Spleen (tissue), 11 donors: ENCODE measurements at regions not wholly inside any gene's neighbourhood (a gene's known extent, or its start where the extent isn't known, plus 50 kb on each side); places are given as distances from the start of the nearest gene placed in this dataset.

Experiments
- DNase-seq: peaks from one replicate; pipeline ENCODE4 v3.0.0-alpha.2; 2020
- H3K27ac ChIP-seq, 8 donors: fragments of 200-600 bp; sonication (generic) in 7 of 8; 1 replicate in 4 of 8; 2 replicates in 4 of 8; pipeline versions ENCODE4 v1.5.0 to v1.8.0; 2016 to 2021; ENCODE audit warnings: inconsistent platforms in 4 of 8, mild to moderate bottlenecking in 4 of 8, moderate library complexity in 1 of 8
- H3K27me3 ChIP-seq, 7 donors: fragments of 200-600 bp; sonication (generic) in 6 of 7; replicated peaks in 1 of 7; 1 replicate in 4 of 7; 2 replicates in 3 of 7; pipeline versions ENCODE4 v1.5.0 to v1.8.0; 2016 to 2021; ENCODE audit warnings: inconsistent platforms in 3 of 7, mild to moderate bottlenecking in 1 of 7
- H3K36me3 ChIP-seq, 6 donors: fragments of 200-600 bp; sonication (generic) in 5 of 6; 1 replicate in 4 of 6; 2 replicates in 2 of 6; pipeline versions ENCODE4 v1.5.0 to v1.8.0; 2016 to 2021; ENCODE audit warnings: inconsistent platforms in 2 of 6
- H3K4me1 ChIP-seq, 6 donors: fragments of 200-600 bp; sonication (generic) in 5 of 6; 1 replicate in 3 of 6; 2 replicates in 3 of 6; pipeline versions ENCODE4 v1.5.0 to v1.8.0; 2016 to 2021; ENCODE audit warnings: inconsistent platforms in 3 of 6
- H3K4me3 ChIP-seq, 8 donors: fragments of 200-600 bp; sonication (generic) in 7 of 8; 1 replicate in 4 of 8; 2 replicates in 4 of 8; pipeline versions ENCODE4 v1.5.0 to v1.8.0; 2016 to 2021; ENCODE audit warnings: inconsistent platforms in 4 of 8, mild to moderate bottlenecking in 4 of 8, moderate library complexity in 2 of 8
- H3K9me3 ChIP-seq, 8 donors: fragments of 200-600 bp; sonication (generic) in 7 of 8; 1 replicate in 4 of 8; 2 replicates in 4 of 8; pipeline versions ENCODE4 v1.5.0 to v1.8.0; 2016 to 2021; ENCODE audit warnings: inconsistent platforms in 4 of 8
- POLR2A ChIP-seq, 3 donors: fragments of 450-650 bp; IDR thresholded peaks; one replicate each; pipeline ENCODE4 v1.5.1; 2017; ENCODE audit warnings: antibody characterized with exemption in 3 of 3, mild to moderate bottlenecking in 1 of 3
- POLR2AphosphoS5 ChIP-seq, 3 donors: sonication (generic); formaldehyde crosslinking; IDR thresholded peaks; one replicate each; pipeline ENCODE4 v1.5.1; 2017; ENCODE audit warnings: antibody characterized with exemption in 3 of 3
- WGBS, 5 donors: extraction: QIAGEN DNeasy Blood & Tissue Kit in 3 of 5; methylation state at CpG; one replicate each; pipeline versions ENCODE4 v1.1.5 to v1.1.7; 2013 to 2018; 5-methylcytosine and 5-hydroxymethylcytosine counted together
- intact Hi-C: fragments of 100-400 bp; cut with DNase I; formaldehyde crosslinking; loops from one replicate; pipeline ENCODE4 v1.15.0; 2023; ENCODE audit warnings: low total_unique reads
- TF ChIP-seq, protein P1 (sequence below), 11 experiments: fragments of 200-600 bp in 7 of 11; fragments of 450-650 bp in 4 of 11; sonication (generic) in 4 of 11; IDR thresholded peaks in 8 of 11; conservative IDR thresholded peaks in 3 of 11; 1 replicate in 7 of 11; 2 replicates in 4 of 11; pipeline versions ENCODE4 v1.4.0 to v1.8.0; 2016 to 2021; ENCODE audit warnings: antibody characterized with exemption in 11 of 11, inconsistent platforms in 4 of 11, mild to moderate bottlenecking in 1 of 11
- donor health status: healthy with polysubstance abuse.
- donor health status: DM: no; HTN: no; CAD: no; lungs with moderate emphysema.
- donor health status: DM: no; HTN: no; CAD: no.
- donor health status: Bipolar disorder and iron deficiency.
- donor health status: healthy.
- donor health status: DM: no; HTN: no; CAD: no.
- donor health status: DM: yes; HTN: yes; CAD: no.

DNA sequence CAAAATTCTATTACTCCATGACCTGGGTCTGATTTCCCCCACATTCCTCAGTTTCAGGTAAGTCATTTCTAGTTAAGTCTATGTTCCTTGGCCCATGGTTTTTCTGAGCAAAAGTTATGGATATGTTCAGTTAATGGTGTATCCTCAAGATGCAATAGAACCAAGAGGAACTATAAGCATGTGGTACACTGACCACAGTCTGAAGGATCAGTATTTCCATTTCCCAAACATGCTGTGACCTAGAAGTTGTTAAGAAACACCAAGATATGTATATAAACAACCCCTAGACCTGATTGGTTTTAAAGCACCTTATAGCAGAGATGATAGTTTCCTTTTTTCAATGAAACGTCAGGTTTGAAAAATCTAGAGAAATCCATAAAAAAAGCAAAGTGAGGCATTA is 94.2 kb upstream of the ABCB5 start:
- intact Hi-C loops: no loop called here
- no peak for TF ChIP-seq POLR2AphosphoS5 (IDR thresholded peaks at IDR 0.05)
- TF ChIP-seq POLR2A (IDR thresholded peaks at IDR 0.05): no peak
- Histone ChIP-seq H3K4me1 (no peaks in the 10 kb centered on the region), H3K27ac (no peak overlapping the region), H3K9me3 (peaks cover 0 to 10% (median 0%) of the 10 kb centered on the region in 8 donors), H3K36me3 (no peaks in the 10 kb centered on the region), H3K27me3 (no peaks in the 10 kb centered on the region), H3K4me3 (no peak overlapping the region)
- no peak for DNase-seq
- WGBS, 5 donors: 67 to 94% (median 86%) methylated on average over 1 of the region's 1 CpG

DNA sequence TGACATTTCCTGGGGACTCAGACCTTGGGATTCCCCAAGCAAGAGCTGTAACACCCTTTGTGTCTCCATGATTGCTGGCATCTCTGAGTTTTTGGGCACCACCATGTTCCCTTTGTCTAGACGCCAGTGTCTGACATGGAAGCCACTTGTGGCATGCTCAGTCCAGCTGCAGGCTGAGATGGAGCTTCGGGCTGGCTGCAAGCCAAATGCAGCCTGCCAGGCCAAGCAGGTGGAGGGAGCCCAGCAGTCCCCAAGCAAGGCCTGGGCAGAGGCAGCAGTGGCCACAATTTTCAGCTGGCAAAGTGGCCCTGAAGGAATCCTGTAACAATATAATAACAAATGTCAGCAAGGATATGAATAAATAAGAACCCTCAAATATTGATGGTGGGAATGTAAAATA is 86.2 kb upstream of the ABCB5 start:
- no peak for TF ChIP-seq POLR2A (IDR thresholded peaks at IDR 0.05)
- TF ChIP-seq POLR2AphosphoS5 (IDR thresholded peaks at IDR 0.05): no peak
- TF ChIP-seq, protein P1, sequence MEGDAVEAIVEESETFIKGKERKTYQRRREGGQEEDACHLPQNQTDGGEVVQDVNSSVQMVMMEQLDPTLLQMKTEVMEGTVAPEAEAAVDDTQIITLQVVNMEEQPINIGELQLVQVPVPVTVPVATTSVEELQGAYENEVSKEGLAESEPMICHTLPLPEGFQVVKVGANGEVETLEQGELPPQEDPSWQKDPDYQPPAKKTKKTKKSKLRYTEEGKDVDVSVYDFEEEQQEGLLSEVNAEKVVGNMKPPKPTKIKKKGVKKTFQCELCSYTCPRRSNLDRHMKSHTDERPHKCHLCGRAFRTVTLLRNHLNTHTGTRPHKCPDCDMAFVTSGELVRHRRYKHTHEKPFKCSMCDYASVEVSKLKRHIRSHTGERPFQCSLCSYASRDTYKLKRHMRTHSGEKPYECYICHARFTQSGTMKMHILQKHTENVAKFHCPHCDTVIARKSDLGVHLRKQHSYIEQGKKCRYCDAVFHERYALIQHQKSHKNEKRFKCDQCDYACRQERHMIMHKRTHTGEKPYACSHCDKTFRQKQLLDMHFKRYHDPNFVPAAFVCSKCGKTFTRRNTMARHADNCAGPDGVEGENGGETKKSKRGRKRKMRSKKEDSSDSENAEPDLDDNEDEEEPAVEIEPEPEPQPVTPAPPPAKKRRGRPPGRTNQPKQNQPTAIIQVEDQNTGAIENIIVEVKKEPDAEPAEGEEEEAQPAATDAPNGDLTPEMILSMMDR (IDR thresholded peaks at IDR 0.05 in 8 of 11, conservative IDR thresholded peaks at IDR 0.05 in 3 of 11): no peak
- Histone ChIP-seq H3K4me3 (no peak overlapping the region), H3K9me3 (peaks cover 0 to 19% (median 12%) of the 10 kb centered on the region in 8 donors), H3K36me3 (no peaks in the 10 kb centered on the region), H3K4me1 (no peaks in the 10 kb centered on the region), H3K27ac (no peak overlapping the region), H3K27me3 (no peaks in the 10 kb centered on the region)
- WGBS, 5 donors: 83 to 94% (median 90%) methylated on average over 2 of the region's 2 CpGs
- DNase-seq: no peak
- intact Hi-C loops: no loop called here

DNA sequence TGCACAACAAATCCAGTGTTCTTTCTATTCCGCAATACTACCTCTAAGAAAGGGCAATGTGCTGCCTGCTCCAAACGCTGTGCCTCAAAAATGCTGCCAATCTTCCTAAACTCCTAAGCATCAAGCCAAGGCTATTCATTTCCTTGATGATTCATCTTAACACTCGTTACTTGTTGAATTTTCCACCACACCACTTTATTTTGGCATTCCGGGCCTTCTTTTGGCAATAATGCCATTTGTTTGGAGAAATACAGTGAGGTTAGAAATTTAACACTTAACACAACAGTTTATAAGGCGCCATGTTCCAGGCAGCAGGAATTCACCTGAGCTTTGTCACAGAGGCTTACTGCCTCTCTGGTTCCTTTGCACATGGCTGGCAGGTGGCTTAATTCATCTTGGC is 82.6 kb upstream of the ABCB5 start:
- Histone ChIP-seq H3K27ac (no peak overlapping the region), H3K4me3 (no peak overlapping the region)
- TF ChIP-seq POLR2AphosphoS5 (IDR thresholded peaks at IDR 0.05) (no peak), POLR2A (IDR thresholded peaks at IDR 0.05) (no peak)
- TF ChIP-seq, protein P1 (IDR thresholded peaks at IDR 0.05 in 8 of 11, conservative IDR thresholded peaks at IDR 0.05 in 3 of 11): no peak

DNA sequence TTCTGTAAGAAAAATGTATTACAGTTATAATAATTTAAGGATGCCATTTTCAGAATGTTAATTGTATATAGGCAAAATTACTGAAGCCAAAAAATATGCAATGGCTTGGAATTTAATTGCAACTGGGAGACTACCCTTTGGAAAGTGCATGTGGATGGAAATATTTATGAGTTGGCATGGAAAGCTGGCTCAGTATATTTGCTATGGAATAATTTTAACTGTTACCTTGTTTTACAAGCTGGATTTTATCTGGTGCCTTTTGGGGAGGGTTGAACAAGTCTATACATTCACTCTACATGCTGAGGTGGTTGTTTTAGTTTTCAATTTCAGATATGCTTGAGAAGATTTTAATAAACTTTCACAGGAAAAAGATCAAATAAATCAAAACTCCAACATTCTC is 80.9 kb upstream of the ABCB5 start:
- Histone ChIP-seq H3K9me3 (peaks cover 0 to 4% (median under 1%) of the 10 kb centered on the region in 8 donors), H3K4me1 (no peaks in the 10 kb centered on the region), H3K27me3 (no peaks in the 10 kb centered on the region), H3K4me3 (no peak overlapping the region), H3K36me3 (no peaks in the 10 kb centered on the region), H3K27ac (no peak overlapping the region)
- intact Hi-C loops: no loop called here
- TF ChIP-seq, protein P1 (IDR thresholded peaks at IDR 0.05 in 8 of 11, conservative IDR thresholded peaks at IDR 0.05 in 3 of 11): no peak
- DNase-seq: no peak

More for the DNA sequence above, 82.6 kb upstream of the ABCB5 start:
- Histone ChIP-seq H3K4me1 (no peaks in the 10 kb centered on the region), H3K27me3 (no peaks in the 10 kb centered on the region), H3K36me3 (no peaks in the 10 kb centered on the region), H3K9me3 (peaks cover 0 to 18% (median 11%) of the 10 kb centered on the region in 8 donors)
- intact Hi-C loops: no loop called here
- 81 to 92% (median 89%) methylated on average over 5 of the region's 5 CpGs for WGBS, 5 donors
- DNase-seq: no peak

DNA sequence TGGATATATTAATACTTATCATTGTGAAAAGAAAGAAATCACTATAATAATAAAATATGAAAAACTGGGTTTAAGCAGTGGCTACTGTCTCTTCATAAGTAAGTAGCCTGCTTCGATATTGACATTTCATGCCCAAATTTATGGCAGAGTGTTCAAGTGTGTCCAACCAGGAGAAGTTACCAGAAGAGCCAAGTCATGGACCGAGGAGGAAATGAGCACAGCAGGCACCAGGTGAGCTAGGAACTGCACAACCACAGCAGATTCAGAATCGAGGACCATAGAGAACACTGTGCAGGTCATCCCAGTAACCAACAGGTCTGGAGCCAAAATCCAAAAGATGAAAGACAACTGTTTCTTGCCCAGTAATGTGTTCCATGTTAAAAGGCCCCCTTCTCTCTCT is 79.9 kb upstream of the ABCB5 start:
- TF ChIP-seq POLR2AphosphoS5 (IDR thresholded peaks at IDR 0.05) (no peak), POLR2A (IDR thresholded peaks at IDR 0.05) (no peak)
- TF ChIP-seq, protein P1 (IDR thresholded peaks at IDR 0.05 in 8 of 11, conservative IDR thresholded peaks at IDR 0.05 in 3 of 11): no peak
- 67 to 80% (median 71%) methylated on average over 3 of the region's 3 CpGs for WGBS, 5 donors

More for the DNA sequence above, 79.9 kb upstream of the ABCB5 start:
- no peak for DNase-seq
- Histone ChIP-seq H3K36me3 (no peaks in the 10 kb centered on the region), H3K4me3 (no peak overlapping the region), H3K4me1 (no peaks in the 10 kb centered on the region), H3K27ac (no peak overlapping the region), H3K27me3 (no peaks in the 10 kb centered on the region), H3K9me3 (peaks cover 0 to 4% (median 0%) of the 10 kb centered on the region in 8 donors)
- intact Hi-C loops: no loop called here
